WERI-Rb-1 (cell line): ENCODE measurements at regions not wholly inside any gene's neighbourhood (a gene's known extent, or its start where the extent isn't known, plus 50 kb on each side); places are given as distances from the start of the nearest gene placed in this dataset.

Experiments
- DNase-seq: peaks from one replicate; pipeline ENCODE4 v3.0.0-alpha.2; 2020
- H3K27ac ChIP-seq: fragments of 250-450 bp; sonication (Bioruptor Pico); 2 replicates; pipeline ENCODE4 v1.5.1; 2020; ENCODE audit warnings: mild to moderate bottlenecking, moderate library complexity
- H3K27me3 ChIP-seq: fragments of 250-450 bp; sonication (Bioruptor Pico); 2 replicates; pipeline ENCODE4 v1.5.1; 2021; ENCODE audit warnings: mild to moderate bottlenecking, low read depth, moderate library complexity; ENCODE audit not compliant: insufficient read depth, severe bottlenecking
- H3K36me3 ChIP-seq: fragments of 250-450 bp; sonication (Bioruptor Pico); 2 replicates; pipeline ENCODE4 v1.5.1; 2020; ENCODE audit warnings: mild to moderate bottlenecking, moderate library complexity
- H3K4me3 ChIP-seq: 2 replicates; pipeline ENCODE4 v1.5.1; 2011; ENCODE audit warnings: low read depth, mild to moderate bottlenecking, control low read depth, low read length
- H3K9me3 ChIP-seq: fragments of 250-450 bp; sonication (Bioruptor Pico); 2 replicates; pipeline ENCODE4 v1.5.1; 2021; ENCODE audit warnings: mild to moderate bottlenecking, moderate library complexity; ENCODE audit not compliant: severe bottlenecking
- CTCF ChIP-seq: IDR thresholded peaks from 2 replicates; pipeline ENCODE4 v1.5.1; 2011; ENCODE audit warnings: low read depth, mild to moderate bottlenecking, control low read depth, inconsistent platforms, low read length

DNA sequence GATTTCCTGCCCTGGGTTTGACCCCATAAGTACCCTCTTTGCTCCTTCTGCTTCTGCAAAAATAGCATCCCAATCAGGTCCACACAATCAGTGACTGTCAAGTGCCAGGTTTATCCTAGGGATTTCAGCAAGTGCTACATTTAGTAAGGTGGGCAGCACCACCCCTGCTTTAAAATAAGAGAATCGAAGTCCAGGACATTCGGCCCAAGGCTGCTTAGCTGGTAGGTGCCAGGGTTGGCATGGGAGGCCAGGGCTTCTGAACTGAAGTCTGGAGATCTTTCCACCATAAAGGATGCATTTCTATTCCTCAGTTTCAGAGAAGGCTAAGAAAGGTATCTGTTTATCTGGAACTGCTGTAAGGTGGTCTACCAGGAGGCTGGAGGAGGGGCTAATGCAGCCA lies 408.3 kb downstream of the ZNF536 start:
- no peaks in the 10 kb centered on the region for H3K27me3 ChIP-seq
- no peak for DNase-seq
- H3K36me3 ChIP-seq, result no peaks in the 10 kb centered on the region
- H3K4me3 ChIP-seq, result no peak overlapping the region
- no peak for TF ChIP-seq CTCF
- no peak overlapping the region for H3K27ac ChIP-seq
- no peaks in the 10 kb centered on the region for H3K9me3 ChIP-seq

DNA sequence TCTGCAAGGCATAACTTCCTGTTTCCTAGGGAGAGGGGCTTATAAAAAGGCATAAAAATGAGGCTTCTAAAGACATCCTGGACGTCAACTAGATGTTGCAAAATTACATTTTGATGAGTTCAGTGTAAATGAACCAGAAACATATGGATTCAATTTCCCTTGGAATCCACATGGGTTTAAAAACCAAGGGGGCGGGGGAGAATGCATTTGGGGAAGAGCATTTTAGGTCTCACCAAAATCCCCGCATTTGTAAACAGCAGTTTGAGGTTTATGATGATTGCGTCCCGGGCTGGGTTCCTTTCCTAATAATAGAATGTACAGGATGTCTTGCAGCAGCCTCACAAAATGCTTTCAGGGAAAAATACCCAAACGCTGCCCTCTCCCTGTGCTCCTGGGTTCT lies 407.8 kb downstream of the ZNF536 start:
- Histone ChIP-seq H3K4me3 (no peak overlapping the region), H3K36me3 (no peaks in the 10 kb centered on the region), H3K27me3 (no peaks in the 10 kb centered on the region), H3K27ac (no peak overlapping the region), H3K9me3 (no peaks in the 10 kb centered on the region)
- DNase-seq, result no peak
- no peak for TF ChIP-seq CTCF

GRCh38 chr19:30778961-30779715 lies 407.0 kb downstream of the ZNF536 start:
- DNase-seq, result no peak
- no peak for TF ChIP-seq CTCF
- H3K27me3 ChIP-seq, result no peaks in the 10 kb centered on the region
- H3K27ac ChIP-seq, result no peak overlapping the region
- H3K4me3 ChIP-seq, result no peak overlapping the region
- H3K36me3 ChIP-seq, result no peaks in the 10 kb centered on the region
- no peaks in the 10 kb centered on the region for H3K9me3 ChIP-seq

DNA sequence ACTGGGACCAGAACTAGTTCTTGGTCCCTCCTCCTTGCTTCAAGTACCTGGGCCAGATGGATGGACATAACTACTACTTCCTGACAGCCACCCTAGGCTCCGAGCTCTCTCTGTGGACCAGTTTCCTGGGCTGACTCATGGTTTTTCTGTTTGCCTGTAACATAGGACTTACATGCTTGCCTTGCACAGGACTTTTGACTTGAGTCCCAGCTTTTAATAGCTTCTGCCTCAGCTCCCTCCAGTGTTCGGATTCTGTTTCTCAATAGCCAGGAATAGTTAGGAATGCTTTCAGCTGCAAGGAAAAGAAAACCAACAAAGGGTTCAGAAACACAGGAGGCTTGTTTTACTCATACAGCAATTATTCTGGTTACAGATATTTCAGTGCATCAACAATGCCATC lies 405.9 kb downstream of the ZNF536 start:
- Histone ChIP-seq H3K27ac (no peak overlapping the region), H3K27me3 (no peaks in the 10 kb centered on the region), H3K36me3 (no peaks in the 10 kb centered on the region), H3K4me3 (no peak overlapping the region), H3K9me3 (no peaks in the 10 kb centered on the region)
- DNase-seq, result no peak
- no peak for TF ChIP-seq CTCF

GRCh38 chr19:30775956-30776355 lies 403.8 kb downstream of the ZNF536 start:
- no peaks in the 10 kb centered on the region for H3K27me3 ChIP-seq
- H3K4me3 ChIP-seq, result no peak overlapping the region

More at GRCh38 chr19:30775956-30776355, 403.8 kb downstream of the ZNF536 start:
- no peak for TF ChIP-seq CTCF
- Histone ChIP-seq H3K9me3 (no peaks in the 10 kb centered on the region), H3K27ac (no peak overlapping the region), H3K36me3 (no peaks in the 10 kb centered on the region)
- no peak for DNase-seq
